22Rv1 (cell line): ENCODE measurements at regions not wholly inside any gene's neighbourhood (a gene's known extent, or its start where the extent isn't known, plus 50 kb on each side); places are given as distances from the start of the nearest gene placed in this dataset.

Experiments
- H3K27ac ChIP-seq: fragments of 450-650 bp; 2 replicates; pipeline ENCODE4 v1.5.1; 2017
- ZFX ChIP-seq: fragments of 450-650 bp; IDR thresholded peaks from 2 replicates; pipeline ENCODE4 v1.6.1; 2017; ENCODE audit warnings: antibody characterized with exemption, borderline replicate concordance
- TF ChIP-seq, protein P1 (sequence below): fragments of 450-650 bp; IDR thresholded peaks from 2 replicates; pipeline ENCODE4 v1.5.1; 2017; ENCODE audit warnings: mild to moderate bottlenecking

GRCh38 chr16:6636457-6636856 lies 696.2 kb upstream of the RBFOX1 start:
- no peak for TF ChIP-seq ZFX
- TF ChIP-seq, protein P1, sequence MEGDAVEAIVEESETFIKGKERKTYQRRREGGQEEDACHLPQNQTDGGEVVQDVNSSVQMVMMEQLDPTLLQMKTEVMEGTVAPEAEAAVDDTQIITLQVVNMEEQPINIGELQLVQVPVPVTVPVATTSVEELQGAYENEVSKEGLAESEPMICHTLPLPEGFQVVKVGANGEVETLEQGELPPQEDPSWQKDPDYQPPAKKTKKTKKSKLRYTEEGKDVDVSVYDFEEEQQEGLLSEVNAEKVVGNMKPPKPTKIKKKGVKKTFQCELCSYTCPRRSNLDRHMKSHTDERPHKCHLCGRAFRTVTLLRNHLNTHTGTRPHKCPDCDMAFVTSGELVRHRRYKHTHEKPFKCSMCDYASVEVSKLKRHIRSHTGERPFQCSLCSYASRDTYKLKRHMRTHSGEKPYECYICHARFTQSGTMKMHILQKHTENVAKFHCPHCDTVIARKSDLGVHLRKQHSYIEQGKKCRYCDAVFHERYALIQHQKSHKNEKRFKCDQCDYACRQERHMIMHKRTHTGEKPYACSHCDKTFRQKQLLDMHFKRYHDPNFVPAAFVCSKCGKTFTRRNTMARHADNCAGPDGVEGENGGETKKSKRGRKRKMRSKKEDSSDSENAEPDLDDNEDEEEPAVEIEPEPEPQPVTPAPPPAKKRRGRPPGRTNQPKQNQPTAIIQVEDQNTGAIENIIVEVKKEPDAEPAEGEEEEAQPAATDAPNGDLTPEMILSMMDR = no peak

DNA sequence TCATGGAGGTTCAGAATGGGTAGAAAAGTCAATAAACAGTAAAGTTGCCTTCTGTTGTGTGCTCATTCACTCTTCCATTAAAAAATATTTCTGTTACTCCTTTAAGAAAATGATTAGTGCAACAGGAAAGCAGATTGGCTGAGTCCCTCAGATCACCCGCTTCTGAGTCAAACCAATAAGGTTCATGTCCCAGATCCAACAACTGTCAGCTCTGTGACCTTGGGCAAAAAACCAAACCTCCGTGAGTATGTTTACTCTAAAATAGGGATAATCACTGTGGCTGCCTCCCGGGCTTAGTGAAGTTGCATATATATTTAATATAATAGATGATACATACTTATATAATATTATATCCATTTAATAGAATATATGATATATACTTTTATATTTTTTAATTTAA lies 698.5 kb upstream of the RBFOX1 start:
- TF ChIP-seq ZFX = no peak
- TF ChIP-seq, protein P1 = no peak
- no peak overlapping the region for H3K27ac ChIP-seq

More at GRCh38 chr16:6636457-6636856, 696.2 kb upstream of the RBFOX1 start:
- no peak overlapping the region for H3K27ac ChIP-seq

- TF ChIP-seq, protein P1 = no peak
- TF ChIP-seq ZFX = no peak
These were observed 699.2 kb upstream of the RBFOX1 start for GRCh38 chr16:6633456-6633855.

DNA sequence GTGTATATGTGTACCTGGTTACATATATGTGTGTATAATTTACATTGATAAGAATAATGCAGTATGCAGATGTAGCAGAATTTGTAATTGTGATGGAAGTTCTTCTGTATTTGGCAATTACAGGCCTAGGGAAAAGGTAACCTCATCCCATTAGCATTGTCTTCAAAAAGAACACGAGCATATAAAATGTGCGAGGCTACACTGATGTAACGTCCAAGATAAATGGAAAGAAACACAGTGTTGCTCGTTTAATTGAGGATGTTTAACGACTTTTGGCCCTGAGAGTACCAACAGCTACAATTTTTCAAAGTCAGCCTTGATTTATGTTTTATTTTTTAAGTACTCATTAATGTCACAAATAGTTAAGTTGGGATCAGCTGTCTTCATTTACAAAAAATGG lies 703.5 kb upstream of the RBFOX1 start:
- TF ChIP-seq, protein P1 = no peak
- TF ChIP-seq ZFX = no peak

More at GRCh38 chr16:6633456-6633855, 699.2 kb upstream of the RBFOX1 start:
- H3K27ac ChIP-seq = no peak overlapping the region

GRCh38 chr16:6625606-6626005 lies 707.0 kb upstream of the RBFOX1 start:
- no peak overlapping the region for H3K27ac ChIP-seq
- TF ChIP-seq, protein P1 = no peak
- TF ChIP-seq ZFX = no peak

More for the DNA sequence above, 703.5 kb upstream of the RBFOX1 start:
- H3K27ac ChIP-seq = no peak overlapping the region

DNA sequence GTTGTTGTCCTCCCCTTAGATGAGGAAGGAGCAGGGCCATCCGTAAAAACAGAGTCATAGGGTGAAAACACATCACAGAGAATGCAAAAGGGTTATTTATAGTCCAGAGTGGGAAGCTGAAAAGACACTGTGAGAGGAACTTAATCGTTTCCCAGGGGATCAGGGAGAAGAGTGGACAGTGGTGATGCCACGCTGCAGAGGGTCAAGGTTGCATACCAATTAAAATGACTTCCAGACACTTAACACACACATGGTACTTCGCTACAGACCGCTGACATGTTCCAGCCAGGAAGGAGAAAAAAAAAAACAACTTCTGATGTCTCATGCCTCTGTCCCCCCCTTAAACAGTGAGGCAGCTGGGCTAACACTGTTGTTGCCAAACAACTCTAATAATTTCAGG lies 713.8 kb upstream of the RBFOX1 start:
- no peak overlapping the region for H3K27ac ChIP-seq
- TF ChIP-seq, protein P1 = no peak
- no peak for TF ChIP-seq ZFX

DNA sequence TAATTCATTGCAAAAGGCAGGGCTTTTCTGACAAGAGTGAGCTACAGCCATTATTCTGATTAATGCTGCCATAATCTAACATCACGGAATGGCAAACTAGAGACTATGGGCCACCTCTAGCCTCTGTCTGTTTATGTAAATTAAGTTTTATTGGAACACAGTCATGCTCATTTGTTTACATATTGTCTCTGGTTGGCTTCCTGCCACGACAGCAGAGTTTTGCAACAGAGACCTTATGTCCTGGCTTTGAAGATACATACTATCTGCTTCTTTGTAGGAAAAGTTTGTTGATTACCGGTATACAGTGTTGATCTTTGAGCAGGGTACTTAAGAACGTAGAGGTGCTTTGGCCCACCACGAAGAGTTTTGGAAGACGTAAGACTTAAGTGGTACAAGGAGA lies 715.9 kb upstream of the RBFOX1 start:
- H3K27ac ChIP-seq = no peak overlapping the region
- TF ChIP-seq, protein P1 = no peak
- no peak for TF ChIP-seq ZFX
